GM12892 (cell line): ENCODE measurements at regions not wholly inside any gene's neighbourhood (a gene's known extent, or its start where the extent isn't known, plus 50 kb on each side); places are given as distances from the start of the nearest gene placed in this dataset.

Experiments
- POLR2A ChIP-seq: IDR thresholded peaks from 2 replicates; pipeline ENCODE4 v1.6.1; 2011; ENCODE audit warnings: low read depth, low read length, control low read depth
- TAF1 ChIP-seq: IDR thresholded peaks from 2 replicates; pipeline ENCODE4 v1.6.1; 2011; ENCODE audit warnings: low read depth, mild to moderate bottlenecking, control low read depth, low read length, borderline replicate concordance

GRCh38 chr6:134426623-134427022, 108.7 kb upstream of the SGK1 start:
- TF ChIP-seq TAF1 (no peak), POLR2A (no peak)
